Omental fat pad (tissue), 3 donors: ENCODE measurements at regions not wholly inside any gene's neighbourhood (a gene's known extent, or its start where the extent isn't known, plus 50 kb on each side); places are given as distances from the start of the nearest gene placed in this dataset.

Source experiments
- ATAC-seq: fragments of 150-250 bp; one replicate; pipeline ENCODE4 v1.9.1; 2016; ENCODE audit warnings: mild to moderate bottlenecking, moderate library complexity; ENCODE audit not compliant: low FRiP score
- DNase-seq: peaks from one replicate; pipeline ENCODE4 v3.0.0-alpha.2; 2019; ENCODE audit warnings: low spot score
- CTCF ChIP-seq, 3 donors: fragments of 450-650 bp; IDR thresholded peaks; one replicate each; pipeline ENCODE4 v1.5.1; 2016 to 2017; ENCODE audit warnings: antibody characterized with exemption in 3 of 3, mild to moderate bottlenecking in 3 of 3, moderate library complexity in 2 of 3

GRCh38 chr5:112472614-112473013, 53.5 kb upstream of the EPB41L4A start:
- no peak for DNase-seq
- TF ChIP-seq CTCF (IDR thresholded peaks at IDR 0.05): no peak
- no peak for ATAC-seq

GRCh38 chr5:112473989-112474388, 54.9 kb upstream of the EPB41L4A start:
- DNase-seq (no peak), ATAC-seq (no peak)
- no peak for TF ChIP-seq CTCF (IDR thresholded peaks at IDR 0.05)

GRCh38 chr5:112475747-112476365, 56.8 kb upstream of the EPB41L4A start:
- DNase-seq (no peak), ATAC-seq (no peak)
- no peak for TF ChIP-seq CTCF (IDR thresholded peaks at IDR 0.05)

GRCh38 chr5:112479418-112479817, 60.3 kb upstream of the EPB41L4A start:
- ATAC-seq (no peak), DNase-seq (no peak)
- TF ChIP-seq CTCF (IDR thresholded peaks at IDR 0.05): no peak

GRCh38 chr5:112480501-112480900, 61.4 kb upstream of the EPB41L4A start:
- DNase-seq: no peak
- no peak for TF ChIP-seq CTCF (IDR thresholded peaks at IDR 0.05)
- ATAC-seq: no peak

- TF ChIP-seq CTCF (IDR thresholded peaks at IDR 0.05): no peak
- ATAC-seq (no peak), DNase-seq (no peak)
Observed at GRCh38 chr5:112483704-112484103, 64.6 kb upstream of the EPB41L4A start.

- DNase-seq: no peak
- no peak for ATAC-seq
- no peak for TF ChIP-seq CTCF (IDR thresholded peaks at IDR 0.05)
Observed at GRCh38 chr5:112485934-112486355, 66.9 kb upstream of the EPB41L4A start.
